HEK293 (cell line): ENCODE measurements at regions not wholly inside any gene's neighbourhood (a gene's known extent, or its start where the extent isn't known, plus 50 kb on each side); places are given as distances from the start of the nearest gene placed in this dataset.

ENCODE experiments used
- CTCF ChIA-PET: fragments of 350-600 bp; formaldehyde crosslinking; extraction: SDS; loops from one replicate; lab custom pipeline; 2021; ENCODE audit warnings: antibody characterized with exemption; lab: Yijun Ruan, JAX
- POLR2A ChIA-PET: fragments of 300-600 bp; formaldehyde crosslinking; extraction: SDS; loops from one replicate; lab custom pipeline; 2020; ENCODE audit warnings: antibody characterized with exemption, inconsistent platforms; lab: Yijun Ruan, JAX
- H3K27ac ChIP-seq: fragments of 200-500 bp; sonication (Bioruptor generic); 2 replicates; pipeline ENCODE4 v1.5.1; 2014; ENCODE audit warnings: low read depth, low read length, control low read depth, inconsistent platforms; ENCODE audit errors: extremely low read depth
- H3K36me3 ChIP-seq, 2 experiments: fragments of 200-500 bp in 1 of 2; sonication (Bioruptor generic) in 1 of 2; 1 replicate in 1 of 2; 2 replicates in 1 of 2; pipeline ENCODE4 v1.5.1; 2014 to 2017; ENCODE audit warnings: inconsistent platforms in 2 of 2, low read length in 2 of 2; ENCODE audit not compliant: control insufficient read depth in 2 of 2, insufficient read depth in 1 of 2
- H3K4me1 ChIP-seq: fragments of 200-500 bp; sonication (Bioruptor generic); 2 replicates; pipeline ENCODE4 v1.5.1; 2014; ENCODE audit warnings: mild to moderate bottlenecking, low read length, inconsistent platforms; ENCODE audit not compliant: control insufficient read depth, insufficient read depth
- H3K4me3 ChIP-seq: 2 replicates; pipeline ENCODE4 v1.5.1; 2011; ENCODE audit warnings: low read depth, mild to moderate bottlenecking, control low read depth, low read length, moderate library complexity
- H3K9me3 ChIP-seq: fragments of 200-500 bp; sonication (Bioruptor generic); 2 replicates; pipeline ENCODE4 v1.5.1; 2014; ENCODE audit warnings: low read depth, low read length, inconsistent platforms; ENCODE audit not compliant: control insufficient read depth, insufficient read depth
- HOXD13 ChIP-seq: sonication (generic); formaldehyde crosslinking; IDR thresholded peaks from 2 replicates; pipeline ENCODE4 v1.8.0; 2022; ENCODE audit warnings: missing genetic modification reagents, borderline replicate concordance
- KLF1 ChIP-seq: fragments of 450-650 bp; formaldehyde crosslinking; IDR thresholded peaks from 2 replicates; pipeline ENCODE4 v1.5.1; 2016; ENCODE audit warnings: missing biosample characterization, missing genetic modification characterization
- SCRT1 ChIP-seq: fragments of 450-650 bp; formaldehyde crosslinking; IDR thresholded peaks from 2 replicates; pipeline ENCODE4 v1.5.1; 2016; ENCODE audit warnings: missing biosample characterization, missing genetic modification characterization, borderline replicate concordance
- SP7 ChIP-seq: fragments of 450-650 bp; formaldehyde crosslinking; IDR thresholded peaks from 2 replicates; pipeline ENCODE4 v1.5.1; 2016; ENCODE audit warnings: missing biosample characterization, missing genetic modification characterization
- ZEB2 ChIP-seq: fragments of 450-650 bp; formaldehyde crosslinking; IDR thresholded peaks from 2 replicates; pipeline ENCODE4 v1.5.1; 2016; ENCODE audit warnings: missing biosample characterization, missing genetic modification characterization
- ZNF174 ChIP-seq: fragments of 450-650 bp; formaldehyde crosslinking; IDR thresholded peaks from 2 replicates; pipeline ENCODE4 v1.5.0; 2017; ENCODE audit warnings: missing biosample characterization, mild to moderate bottlenecking, missing genetic modification characterization
- ZNF239 ChIP-seq: fragments of 450-650 bp; formaldehyde crosslinking; IDR thresholded peaks from 2 replicates; pipeline ENCODE4 v1.5.1; 2016; ENCODE audit warnings: missing biosample characterization, missing genetic modification characterization
- ZNF473 ChIP-seq: fragments of 450-650 bp; formaldehyde crosslinking; IDR thresholded peaks from 2 replicates; pipeline ENCODE4 v1.5.1; 2017; ENCODE audit warnings: missing biosample characterization, missing genetic modification characterization
- ZNF555 ChIP-seq: fragments of 450-650 bp; formaldehyde crosslinking; conservative IDR thresholded peaks from 2 replicates; pipeline ENCODE4 v1.5.1; 2017; ENCODE audit warnings: missing biosample characterization, mild to moderate bottlenecking, missing genetic modification characterization, inconsistent platforms
- ZNF585B ChIP-seq: fragments of 450-650 bp; formaldehyde crosslinking; IDR thresholded peaks from 2 replicates; pipeline ENCODE4 v1.5.1; 2016; ENCODE audit warnings: missing biosample characterization, missing genetic modification characterization
- ZNF610 ChIP-seq: fragments of 450-650 bp; formaldehyde crosslinking; IDR thresholded peaks from 2 replicates; pipeline ENCODE4 v1.5.1; 2016; ENCODE audit warnings: missing biosample characterization, missing genetic modification characterization, borderline replicate concordance
- ZNF664 ChIP-seq: fragments of 450-650 bp; formaldehyde crosslinking; IDR thresholded peaks from 2 replicates; pipeline ENCODE4 v1.5.1; 2016; ENCODE audit warnings: missing biosample characterization, missing genetic modification characterization
- ZNF785 ChIP-seq: fragments of 450-650 bp; formaldehyde crosslinking; IDR thresholded peaks from 2 replicates; pipeline ENCODE4 v1.5.1; 2016; ENCODE audit warnings: missing biosample characterization, missing genetic modification characterization
- TF ChIP-seq, protein P1 (sequence below): fragments of 450-650 bp; IDR thresholded peaks from 2 replicates; pipeline ENCODE4 v1.5.1; 2018; ENCODE audit warnings: missing biosample characterization, missing genetic modification characterization
- TF ChIP-seq, protein P2 (sequence below): fragments of 450-650 bp; formaldehyde crosslinking; IDR thresholded peaks from 2 replicates; pipeline ENCODE4 v1.5.1; 2016; ENCODE audit warnings: missing biosample characterization, missing genetic modification characterization
- TF ChIP-seq, protein P3 (sequence below): fragments of 450-650 bp; formaldehyde crosslinking; IDR thresholded peaks from 2 replicates; pipeline ENCODE4 v1.5.1; 2017; ENCODE audit warnings: missing biosample characterization, missing genetic modification characterization
- TF ChIP-seq, protein P4 (sequence below): fragments of 450-650 bp; IDR thresholded peaks from 2 replicates; pipeline ENCODE4 v1.5.1; 2018; ENCODE audit warnings: missing biosample characterization, mild to moderate bottlenecking, missing genetic modification characterization
- TF ChIP-seq, protein P5 (sequence below): fragments of 450-650 bp; formaldehyde crosslinking; IDR thresholded peaks from 2 replicates; pipeline ENCODE4 v1.5.1; 2017; ENCODE audit warnings: missing biosample characterization, missing genetic modification characterization

DNA sequence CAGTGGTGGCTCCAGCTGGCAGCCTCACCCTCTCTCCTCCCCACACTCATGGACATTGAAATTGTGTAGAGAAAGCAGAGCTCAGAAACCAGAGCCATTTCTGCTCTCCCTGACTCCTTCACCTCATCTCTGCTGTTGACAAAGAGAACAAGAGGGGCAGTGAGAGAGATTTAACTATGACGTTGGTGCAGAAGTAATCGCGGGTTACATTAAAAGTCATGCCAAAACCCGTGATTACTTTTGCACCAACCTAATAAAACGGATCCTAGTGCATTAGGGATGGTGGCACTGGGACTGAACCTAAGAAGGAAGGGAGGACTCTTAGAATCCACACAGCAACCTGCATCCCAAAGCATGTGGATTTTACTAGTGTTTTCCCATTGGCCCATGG is 113.3 kb upstream of the CDC42EP3 start:
- Histone ChIP-seq H3K4me1 (peaks cover 11% of the 10 kb centered on the region; the same call in 1 of the 2 replicates), H3K27ac (no peak overlapping the region; the same call in 1 of the 2 replicates), H3K36me3 (no peaks in the 10 kb centered on the region), H3K4me3 (no peak overlapping the region), H3K9me3 (no peaks in the 10 kb centered on the region; the same call in 1 of the 2 replicates)
- ChIA-PET CTCF (interaction anchor here (0.6 to 1.6 kb wide), 4 partner anchors 12 to 93 kb away, joined by 3 to 5 read pairs (median 3); no protein-coding TSS in a partner anchor), POLR2A (interaction anchor here (0.6 to 1.0 kb wide), 2 partner anchors 8 to 11 kb away, joined by 3 to 4 read pairs; no protein-coding TSS in a partner anchor)
- TF ChIP-seq KLF1 (tag by site-specific recombination) (no peak), ZEB2 (tag by site-specific recombination) (no peak), ZNF174 (tag by site-specific recombination) (no peak), ZNF555 (no peak), SP7 (tag by site-specific recombination) (peak; percentile 90)
- TF ChIP-seq, protein P1, sequence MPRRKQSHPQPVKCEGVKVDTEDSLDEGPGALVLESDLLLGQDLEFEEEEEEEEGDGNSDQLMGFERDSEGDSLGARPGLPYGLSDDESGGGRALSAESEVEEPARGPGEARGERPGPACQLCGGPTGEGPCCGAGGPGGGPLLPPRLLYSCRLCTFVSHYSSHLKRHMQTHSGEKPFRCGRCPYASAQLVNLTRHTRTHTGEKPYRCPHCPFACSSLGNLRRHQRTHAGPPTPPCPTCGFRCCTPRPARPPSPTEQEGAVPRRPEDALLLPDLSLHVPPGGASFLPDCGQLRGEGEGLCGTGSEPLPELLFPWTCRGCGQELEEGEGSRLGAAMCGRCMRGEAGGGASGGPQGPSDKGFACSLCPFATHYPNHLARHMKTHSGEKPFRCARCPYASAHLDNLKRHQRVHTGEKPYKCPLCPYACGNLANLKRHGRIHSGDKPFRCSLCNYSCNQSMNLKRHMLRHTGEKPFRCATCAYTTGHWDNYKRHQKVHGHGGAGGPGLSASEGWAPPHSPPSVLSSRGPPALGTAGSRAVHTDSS (tag by site-specific recombination), result no peak
- TF ChIP-seq, all 188 proteins: peak for 1

DNA sequence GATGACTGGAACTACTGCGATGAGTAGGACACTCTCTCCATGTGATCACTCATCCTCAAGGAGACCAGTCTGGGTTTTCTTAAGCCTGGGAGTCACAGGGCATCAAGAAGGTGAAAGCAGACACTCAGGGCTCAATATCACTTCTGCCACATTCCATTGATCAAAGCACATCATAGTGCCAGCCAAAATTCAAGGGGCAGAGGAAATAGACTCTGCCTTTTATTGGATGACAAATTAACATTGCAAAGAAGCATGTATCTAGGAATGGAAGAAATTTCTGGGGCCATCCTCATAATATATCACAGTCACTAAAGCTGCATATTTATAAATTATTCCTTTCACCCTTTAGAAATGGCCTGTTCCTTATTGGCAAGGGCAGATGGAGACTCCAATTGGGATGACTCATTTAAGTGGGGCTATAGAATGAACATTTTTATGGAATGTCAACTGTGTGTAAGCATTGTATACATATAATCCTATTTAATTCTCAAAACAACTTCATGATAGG is 114.8 kb upstream of the CDC42EP3 start:
- Histone ChIP-seq H3K9me3 (no peaks in the 10 kb centered on the region; the same call in 1 of the 2 replicates), H3K4me1 (peaks cover 11% of the 10 kb centered on the region; the same call in 1 of the 2 replicates)
- no peak for TF ChIP-seq ZNF664 (tag by site-specific recombination)
- TF ChIP-seq ZNF610 (tag by site-specific recombination), result no peak
- TF ChIP-seq ZNF585B, result no peak
- no peak for TF ChIP-seq ZNF785 (tag by site-specific recombination)
- TF ChIP-seq HOXD13 (CRISPR knock-in tag), result no peak
- TF ChIP-seq, all 188 proteins: peak for 0
- Histone ChIP-seq H3K4me3 (no peak overlapping the region), H3K27ac (peak overlapping the region; percentile 65), H3K36me3 (no peaks in the 10 kb centered on the region)
- ChIA-PET POLR2A (interaction anchor here (1.0 to 1.4 kb wide), 3 partner anchors 11 to 114 kb away, joined by 3 to 4 read pairs (median 4); no protein-coding TSS in a partner anchor), CTCF (interaction anchor here (0.6 to 1.6 kb wide), 6 partner anchors 10 to 196 kb away, joined by 3 to 5 read pairs (median 4); no protein-coding TSS in a partner anchor)

DNA sequence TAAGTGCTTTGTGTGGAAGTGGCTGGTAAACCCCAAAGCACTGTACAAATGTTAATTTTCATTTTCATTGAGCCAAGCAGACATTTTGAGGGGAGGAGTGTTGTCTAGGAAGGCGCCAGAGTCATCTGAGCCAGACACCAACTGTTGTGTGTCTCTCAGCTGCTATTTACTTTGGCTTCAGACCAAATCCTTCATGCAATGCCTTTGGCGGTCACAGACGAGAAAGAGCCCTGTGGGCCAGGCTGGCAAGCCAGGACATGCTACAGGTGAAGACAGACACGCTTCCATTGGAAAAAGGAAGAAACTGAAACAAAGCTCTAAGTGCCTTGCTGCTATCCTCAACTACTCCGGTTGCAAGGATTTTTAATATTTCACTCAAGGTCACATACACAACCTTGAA is 115.4 kb upstream of the CDC42EP3 start:
- POLR2A ChIA-PET, result interaction anchor here (0.7 to 1.4 kb wide), 4 partner anchors 10 to 115 kb away, joined by 3 to 4 read pairs (median 4); no protein-coding TSS in a partner anchor
- H3K27ac ChIP-seq, result peak overlapping the region; percentile 65
- no peaks in the 10 kb centered on the region for H3K36me3 ChIP-seq
- H3K4me1 ChIP-seq, result peaks cover 10% of the 10 kb centered on the region; the same call in 1 of the 2 replicates
- H3K4me3 ChIP-seq, result no peak overlapping the region
- no peaks in the 10 kb centered on the region; the same call in 1 of the 2 replicates for H3K9me3 ChIP-seq
- CTCF ChIA-PET, result interaction anchor here (0.6 to 1.4 kb wide), 4 partner anchors 9 to 195 kb away, joined by 3 to 4 read pairs (median 4); no protein-coding TSS in a partner anchor
- TF ChIP-seq, protein P2, sequence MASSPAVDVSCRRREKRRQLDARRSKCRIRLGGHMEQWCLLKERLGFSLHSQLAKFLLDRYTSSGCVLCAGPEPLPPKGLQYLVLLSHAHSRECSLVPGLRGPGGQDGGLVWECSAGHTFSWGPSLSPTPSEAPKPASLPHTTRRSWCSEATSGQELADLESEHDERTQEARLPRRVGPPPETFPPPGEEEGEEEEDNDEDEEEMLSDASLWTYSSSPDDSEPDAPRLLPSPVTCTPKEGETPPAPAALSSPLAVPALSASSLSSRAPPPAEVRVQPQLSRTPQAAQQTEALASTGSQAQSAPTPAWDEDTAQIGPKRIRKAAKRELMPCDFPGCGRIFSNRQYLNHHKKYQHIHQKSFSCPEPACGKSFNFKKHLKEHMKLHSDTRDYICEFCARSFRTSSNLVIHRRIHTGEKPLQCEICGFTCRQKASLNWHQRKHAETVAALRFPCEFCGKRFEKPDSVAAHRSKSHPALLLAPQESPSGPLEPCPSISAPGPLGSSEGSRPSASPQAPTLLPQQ, result peak; percentile 69
- TF ChIP-seq, protein P3, sequence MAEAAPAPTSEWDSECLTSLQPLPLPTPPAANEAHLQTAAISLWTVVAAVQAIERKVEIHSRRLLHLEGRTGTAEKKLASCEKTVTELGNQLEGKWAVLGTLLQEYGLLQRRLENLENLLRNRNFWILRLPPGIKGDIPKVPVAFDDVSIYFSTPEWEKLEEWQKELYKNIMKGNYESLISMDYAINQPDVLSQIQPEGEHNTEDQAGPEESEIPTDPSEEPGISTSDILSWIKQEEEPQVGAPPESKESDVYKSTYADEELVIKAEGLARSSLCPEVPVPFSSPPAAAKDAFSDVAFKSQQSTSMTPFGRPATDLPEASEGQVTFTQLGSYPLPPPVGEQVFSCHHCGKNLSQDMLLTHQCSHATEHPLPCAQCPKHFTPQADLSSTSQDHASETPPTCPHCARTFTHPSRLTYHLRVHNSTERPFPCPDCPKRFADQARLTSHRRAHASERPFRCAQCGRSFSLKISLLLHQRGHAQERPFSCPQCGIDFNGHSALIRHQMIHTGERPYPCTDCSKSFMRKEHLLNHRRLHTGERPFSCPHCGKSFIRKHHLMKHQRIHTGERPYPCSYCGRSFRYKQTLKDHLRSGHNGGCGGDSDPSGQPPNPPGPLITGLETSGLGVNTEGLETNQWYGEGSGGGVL (tag by site-specific recombination), result no peak
- no peak for TF ChIP-seq ZNF239 (tag by site-specific recombination)
- TF ChIP-seq, protein P4, sequence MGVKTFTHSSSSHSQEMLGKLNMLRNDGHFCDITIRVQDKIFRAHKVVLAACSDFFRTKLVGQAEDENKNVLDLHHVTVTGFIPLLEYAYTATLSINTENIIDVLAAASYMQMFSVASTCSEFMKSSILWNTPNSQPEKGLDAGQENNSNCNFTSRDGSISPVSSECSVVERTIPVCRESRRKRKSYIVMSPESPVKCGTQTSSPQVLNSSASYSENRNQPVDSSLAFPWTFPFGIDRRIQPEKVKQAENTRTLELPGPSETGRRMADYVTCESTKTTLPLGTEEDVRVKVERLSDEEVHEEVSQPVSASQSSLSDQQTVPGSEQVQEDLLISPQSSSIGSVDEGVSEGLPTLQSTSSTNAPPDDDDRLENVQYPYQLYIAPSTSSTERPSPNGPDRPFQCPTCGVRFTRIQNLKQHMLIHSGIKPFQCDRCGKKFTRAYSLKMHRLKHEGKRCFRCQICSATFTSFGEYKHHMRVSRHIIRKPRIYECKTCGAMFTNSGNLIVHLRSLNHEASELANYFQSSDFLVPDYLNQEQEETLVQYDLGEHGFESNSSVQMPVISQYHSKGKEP, result peak; percentile 85; the same call in 1 of the 2 replicates
- peak; percentile 52; the same call in 1 of the 2 replicates for TF ChIP-seq HOXD13 (CRISPR knock-in tag)
- peak; percentile 60; the same call in 1 of the 2 replicates for TF ChIP-seq SCRT1 (tag by site-specific recombination)
- TF ChIP-seq, protein P5, sequence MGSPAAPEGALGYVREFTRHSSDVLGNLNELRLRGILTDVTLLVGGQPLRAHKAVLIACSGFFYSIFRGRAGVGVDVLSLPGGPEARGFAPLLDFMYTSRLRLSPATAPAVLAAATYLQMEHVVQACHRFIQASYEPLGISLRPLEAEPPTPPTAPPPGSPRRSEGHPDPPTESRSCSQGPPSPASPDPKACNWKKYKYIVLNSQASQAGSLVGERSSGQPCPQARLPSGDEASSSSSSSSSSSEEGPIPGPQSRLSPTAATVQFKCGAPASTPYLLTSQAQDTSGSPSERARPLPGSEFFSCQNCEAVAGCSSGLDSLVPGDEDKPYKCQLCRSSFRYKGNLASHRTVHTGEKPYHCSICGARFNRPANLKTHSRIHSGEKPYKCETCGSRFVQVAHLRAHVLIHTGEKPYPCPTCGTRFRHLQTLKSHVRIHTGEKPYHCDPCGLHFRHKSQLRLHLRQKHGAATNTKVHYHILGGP (tag by site-specific recombination), result peak; percentile 38; the same call in 1 of the 2 replicates
- TF ChIP-seq ZNF473 (tag by site-specific recombination), result no peak
